ENCODE measurements at regions not wholly inside any gene's neighbourhood (a gene's known extent, or its start where the extent isn't known, plus 50 kb on each side); places are given as distances from the start of the nearest gene placed in this dataset.

GRCh38 chr1:96207936-96208335 lies 513.6 kb upstream of the PTBP2 start (continued):
- TF ChIP-seq ZNF687 (CRISPR knock-in tag; IDR thresholded peaks at IDR 0.05) (no peak), TP53 (CRISPR knock-in tag; conservative IDR thresholded peaks at IDR 0.05) (no peak), ZFP90 (CRISPR knock-in tag; IDR thresholded peaks at IDR 0.05; ENCODE audit: borderline replicate concordance) (no peak)

GRCh38 chr1:96208428-96208827 lies 513.2 kb upstream of the PTBP2 start:
- in situ Hi-C loops (cut with HindIII; ENCODE audit: extremely low pct_ligation_motif_present, low pct_unique_long_range_greater_than_20kb) (no loop called here), intact Hi-C loops (cut with micrococcal nuclease; ENCODE audit: unreplicated experiment) (no loop called here)
- no TSS peak for BruUV-seq (replicated peaks)
- WGBS (ENCODE audit: low lambda C conversion rate), result 5% methylated on average over 4 of the region's 4 CpGs
- Histone ChIP-seq H3K27me3 (ENCODE audit: control insufficient read depth in 1 of 2, insufficient read depth in 2 of 2, low read length in 2 of 2) (no peaks in the 10 kb centered on the region), H3K27ac (ENCODE audit: extremely low read length, insufficient read depth, low read length) (no peak overlapping the region), H3K4me2 (ENCODE audit: low read depth, low read length) (no peak overlapping the region), H3K4me1 (ENCODE audit: insufficient read depth, low read length) (no peaks in the 10 kb centered on the region), H3K9ac (ENCODE audit: insufficient read depth, low read depth, low read length) (no peak overlapping the region), H4K20me1 (ENCODE audit: insufficient read depth, low read length) (no peaks in the 10 kb centered on the region), H3K4me3 (replicated peaks in 1 of 3; ENCODE audit: insufficient read depth in 1 of 3, low read depth in 2 of 3, low read length in 3 of 3) (no peak overlapping the region), H3K79me2 (ENCODE audit: insufficient read depth, low read length) (no peaks in the 10 kb centered on the region), H3K9me3 (ENCODE audit: low read length) (no peaks in the 10 kb centered on the region), H2AFZ (ENCODE audit: low read length) (no peak overlapping the region), H3K36me3 (replicated peaks in 1 of 2; ENCODE audit: control insufficient read depth in 1 of 2, insufficient read depth in 2 of 2, low read length in 2 of 2) (no peaks in the 10 kb centered on the region)
- FAIRE-seq (no peak), ATAC-seq (no peak), DNase-seq (ENCODE audit: low spot score) (no peak)
- ChIA-PET CTCF (ENCODE audit: low intra/inter-chr PET ratio, low total read pairs) (no interaction called here), POLR2A (no interaction called here)
- TF ChIP-seq MLXIP (CRISPR knock-in tag; IDR thresholded peaks at IDR 0.05; ENCODE audit: borderline replicate concordance) (no peak), XRCC5 (optimal IDR thresholded peaks at IDR 0.05; ENCODE audit: low read length) (no peak), SP5 (CRISPR knock-in tag; IDR thresholded peaks at IDR 0.05; ENCODE audit: borderline replicate concordance, low read depth) (no peak), SP4 (CRISPR knock-in tag; IDR thresholded peaks at IDR 0.05) (no peak), ZNF615 (CRISPR knock-in tag; IDR thresholded peaks at IDR 0.05; ENCODE audit: borderline replicate concordance) (no peak), ZNF644 (CRISPR knock-in tag; IDR thresholded peaks at IDR 0.05; ENCODE audit: low read depth) (no peak), ZFP36L2 (CRISPR knock-in tag; IDR thresholded peaks at IDR 0.05) (no peak), TBL1XR1 (IDR thresholded peaks at IDR 0.05; ENCODE audit: borderline replicate concordance, low read length, partially characterized antibody) (no peak), RARG (CRISPR knock-in tag; IDR thresholded peaks at IDR 0.05; ENCODE audit: low read depth) (no peak)
